Psoas muscle (tissue), 7 donors: ENCODE measurements at regions not wholly inside any gene's neighbourhood (a gene's known extent, or its start where the extent isn't known, plus 50 kb on each side); places are given as distances from the start of the nearest gene placed in this dataset.

Source experiments
- ATAC-seq, 4 donors: fragments of 200-7000 bp; cut with Tn5 transposase; one replicate each; pipeline ENCODE4 v1.9.1; 2020; ENCODE audit warnings: moderate library complexity in 3 of 4, mild to moderate bottlenecking in 2 of 4
- DNase-seq, 2 donors: peaks; one replicate each; pipeline ENCODE4 v3.0.0-alpha.2; 2020
- H3K27ac ChIP-seq: fragments of 200-600 bp; one replicate; pipeline ENCODE4 v1.8.0; 2022
- H3K27me3 ChIP-seq, 3 donors: fragments of 200-600 bp in 1 of 3; one replicate each; pipeline versions ENCODE4 v1.6.1 to v1.8.0; 2013 to 2022; ENCODE audit warnings: low read length in 2 of 3, mild to moderate bottlenecking in 2 of 3, moderate library complexity in 1 of 3; ENCODE audit not compliant: insufficient read depth in 3 of 3
- H3K36me3 ChIP-seq, 2 donors: fragments of 200-600 bp in 1 of 2; one replicate each; pipeline versions ENCODE4 v1.6.1 to v1.8.0; 2013 to 2022; ENCODE audit warnings: low read depth in 1 of 2, mild to moderate bottlenecking in 1 of 2, moderate library complexity in 1 of 2; ENCODE audit not compliant: insufficient read depth in 1 of 2
- H3K4me1 ChIP-seq: fragments of 200-600 bp; one replicate; pipeline ENCODE4 v1.8.0; 2022
- H3K4me3 ChIP-seq: fragments of 200-600 bp; one replicate; pipeline ENCODE4 v1.8.0; 2022; ENCODE audit warnings: mild to moderate bottlenecking
- H3K9me3 ChIP-seq: fragments of 200-600 bp; one replicate; pipeline ENCODE4 v1.8.0; 2022
- WGBS, 3 donors: extraction: QIAGEN DNeasy Blood & Tissue Kit; methylation state at CpG; one replicate each; pipeline versions ENCODE4 v1.1.6 to v1.1.7; 2013; 5-methylcytosine and 5-hydroxymethylcytosine counted together
- intact Hi-C, 2 donors: fragments of 100-400 bp; cut with DNase I; formaldehyde crosslinking; loops; one replicate each; pipeline versions ENCODE4 v1.11.0 to v1.14.2; 2022
- TF ChIP-seq, protein P1 (sequence below): fragments of 200-600 bp; IDR thresholded peaks from one replicate; pipeline ENCODE4 v1.8.0; 2022; ENCODE audit warnings: antibody characterized with exemption
- donor health status: healthy with polysubstance abuse.
- donor health status: DM: no; HTN: no; CAD: no; lungs with moderate emphysema.
- donor health status: Bipolar disorder and iron deficiency.
- donor health status: healthy.
- donor health status: DM: yes; HTN: yes; CAD: no.
- donor health status: DM: no; HTN: no; CAD: no.
- donor health status: DM: yes; HTN: yes; CAD: no.

DNA sequence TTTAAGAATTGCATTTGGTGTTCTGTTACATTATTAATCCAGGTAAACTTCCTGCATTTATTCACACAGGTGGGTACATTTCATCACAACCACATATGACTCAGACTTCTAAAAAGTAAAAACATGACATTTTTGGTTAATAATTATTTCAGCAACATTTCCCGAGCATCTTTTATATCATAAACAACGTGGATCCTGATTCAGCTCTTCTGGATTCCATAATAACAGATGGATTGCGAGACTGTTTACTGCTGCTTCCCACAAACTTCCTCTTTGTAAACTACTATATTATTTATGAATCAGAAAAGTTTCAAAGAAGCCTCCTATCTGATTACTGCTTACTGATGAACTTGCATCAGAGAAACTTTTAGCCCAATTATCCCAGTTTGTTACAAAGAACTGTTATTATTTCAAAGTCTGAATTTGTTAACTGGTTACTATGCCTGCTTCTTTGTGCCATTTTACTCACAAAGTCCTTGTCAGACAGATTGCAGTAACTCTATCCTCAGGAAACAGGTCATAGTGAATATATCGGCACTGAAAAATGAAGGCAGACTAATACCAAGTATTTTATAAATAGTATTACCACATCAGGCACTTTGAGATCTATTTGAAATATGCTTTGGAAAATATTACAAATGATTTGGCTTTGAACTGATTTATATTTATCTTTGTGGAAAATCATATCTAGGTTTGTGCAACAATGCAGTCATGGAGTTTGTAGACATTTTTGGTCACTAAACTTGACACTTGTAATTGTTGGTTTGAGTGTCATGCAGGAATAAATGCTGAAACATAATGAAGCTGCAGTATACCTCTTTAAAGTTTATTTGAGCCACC lies 511.6 kb downstream of the PLCL1 start:
- peaks cover 0 to 2% (median 0%) of the 10 kb centered on the region in 3 donors for H3K27me3 ChIP-seq
- TF ChIP-seq, protein P1, sequence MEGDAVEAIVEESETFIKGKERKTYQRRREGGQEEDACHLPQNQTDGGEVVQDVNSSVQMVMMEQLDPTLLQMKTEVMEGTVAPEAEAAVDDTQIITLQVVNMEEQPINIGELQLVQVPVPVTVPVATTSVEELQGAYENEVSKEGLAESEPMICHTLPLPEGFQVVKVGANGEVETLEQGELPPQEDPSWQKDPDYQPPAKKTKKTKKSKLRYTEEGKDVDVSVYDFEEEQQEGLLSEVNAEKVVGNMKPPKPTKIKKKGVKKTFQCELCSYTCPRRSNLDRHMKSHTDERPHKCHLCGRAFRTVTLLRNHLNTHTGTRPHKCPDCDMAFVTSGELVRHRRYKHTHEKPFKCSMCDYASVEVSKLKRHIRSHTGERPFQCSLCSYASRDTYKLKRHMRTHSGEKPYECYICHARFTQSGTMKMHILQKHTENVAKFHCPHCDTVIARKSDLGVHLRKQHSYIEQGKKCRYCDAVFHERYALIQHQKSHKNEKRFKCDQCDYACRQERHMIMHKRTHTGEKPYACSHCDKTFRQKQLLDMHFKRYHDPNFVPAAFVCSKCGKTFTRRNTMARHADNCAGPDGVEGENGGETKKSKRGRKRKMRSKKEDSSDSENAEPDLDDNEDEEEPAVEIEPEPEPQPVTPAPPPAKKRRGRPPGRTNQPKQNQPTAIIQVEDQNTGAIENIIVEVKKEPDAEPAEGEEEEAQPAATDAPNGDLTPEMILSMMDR, result no peak
- no peak overlapping the region for H3K27ac ChIP-seq
- no peaks in the 10 kb centered on the region for H3K4me1 ChIP-seq
- ATAC-seq, result no peak
- H3K4me3 ChIP-seq, result no peak overlapping the region
- intact Hi-C loops, result loop anchor here (5.0 to 10.0 kb wide), 2 partner anchors 1169 to 1171 kb away; no protein-coding TSS in a partner anchor
- no peak for DNase-seq
- no peaks in the 10 kb centered on the region for H3K36me3 ChIP-seq
- no peaks in the 10 kb centered on the region for H3K9me3 ChIP-seq
- WGBS, 3 donors, result 74 to 86% (median 83%) methylated on average over 4 of the region's 4 CpGs

GRCh38 chr2:198314559-198315153 lies 510.3 kb downstream of the PLCL1 start:
- ATAC-seq, result peak in 1 of 4 donors; percentile 59
- WGBS, 3 donors, result 11 to 12% (median 12%) methylated on average over 8 of the region's 8 CpGs

DNA sequence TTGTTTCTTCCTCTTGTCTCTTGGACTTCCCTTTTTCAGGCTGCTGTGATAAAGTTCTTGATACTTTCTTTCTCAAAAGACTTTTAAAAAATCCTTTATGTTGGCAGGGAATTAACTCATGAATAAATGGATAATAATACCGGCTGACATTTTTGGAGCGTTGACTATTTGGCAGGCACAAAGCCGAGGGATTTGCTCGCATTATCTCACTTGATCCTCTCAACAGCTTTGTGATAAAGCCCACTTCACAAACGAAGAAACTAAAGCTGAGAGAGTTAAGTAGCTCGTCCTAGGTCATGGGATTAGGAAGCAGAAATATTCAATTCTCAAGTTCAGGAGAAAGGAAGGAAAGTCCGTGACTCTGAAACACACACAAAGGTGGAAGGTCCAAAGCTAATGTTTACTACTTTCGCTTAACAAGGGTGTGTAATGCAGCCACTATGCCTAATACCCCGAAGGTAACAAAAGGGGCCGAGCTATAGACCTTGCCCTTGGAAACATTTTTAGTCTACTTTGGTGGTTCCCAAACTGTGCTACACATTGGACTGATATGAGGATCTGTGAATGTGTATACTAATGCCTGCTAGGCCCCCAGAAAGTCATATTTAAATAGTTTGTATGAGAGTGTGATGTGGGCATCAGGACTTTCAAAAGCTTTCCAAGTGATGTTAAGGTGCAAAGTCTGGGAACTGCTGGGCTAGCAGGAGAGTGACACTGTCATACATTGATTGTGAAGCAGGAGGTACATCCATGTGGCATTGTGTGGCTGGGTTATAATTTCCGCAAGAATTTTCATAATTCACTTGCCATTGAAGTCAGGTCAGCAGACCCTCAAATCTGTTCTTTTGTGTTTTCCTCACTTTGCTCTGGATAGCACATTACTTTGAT lies 508.4 kb downstream of the PLCL1 start:
- no peak for ATAC-seq
- no peak overlapping the region for H3K4me3 ChIP-seq
- TF ChIP-seq, protein P1, result no peak
- no peak for DNase-seq
- H3K36me3 ChIP-seq, result no peaks in the 10 kb centered on the region
- H3K4me1 ChIP-seq, result no peaks in the 10 kb centered on the region
- no peak overlapping the region for H3K27ac ChIP-seq
- H3K9me3 ChIP-seq, result no peaks in the 10 kb centered on the region
- WGBS, 3 donors, result 36 to 44% (median 42%) methylated on average over 11 of the region's 11 CpGs
- intact Hi-C loops, result loop anchor here (5.0 to 10.0 kb wide), 3 partner anchors 1172 to 1429 kb away; no protein-coding TSS in a partner anchor
- peaks cover 0 to 2% (median 0%) of the 10 kb centered on the region in 3 donors for H3K27me3 ChIP-seq

More at GRCh38 chr2:198314559-198315153, 510.3 kb downstream of the PLCL1 start:
- TF ChIP-seq, protein P1, result peak; percentile 58
- Histone ChIP-seq H3K36me3 (no peaks in the 10 kb centered on the region), H3K4me1 (no peaks in the 10 kb centered on the region), H3K27me3 (peaks cover 0 to 2% (median 0%) of the 10 kb centered on the region in 3 donors), H3K4me3 (no peak overlapping the region), H3K9me3 (no peaks in the 10 kb centered on the region), H3K27ac (no peak overlapping the region)
- intact Hi-C loops, result loop anchor here (5.0 to 10.0 kb wide), 4 partner anchors 1170 to 1428 kb away; no protein-coding TSS in a partner anchor
- no peak for DNase-seq

DNA sequence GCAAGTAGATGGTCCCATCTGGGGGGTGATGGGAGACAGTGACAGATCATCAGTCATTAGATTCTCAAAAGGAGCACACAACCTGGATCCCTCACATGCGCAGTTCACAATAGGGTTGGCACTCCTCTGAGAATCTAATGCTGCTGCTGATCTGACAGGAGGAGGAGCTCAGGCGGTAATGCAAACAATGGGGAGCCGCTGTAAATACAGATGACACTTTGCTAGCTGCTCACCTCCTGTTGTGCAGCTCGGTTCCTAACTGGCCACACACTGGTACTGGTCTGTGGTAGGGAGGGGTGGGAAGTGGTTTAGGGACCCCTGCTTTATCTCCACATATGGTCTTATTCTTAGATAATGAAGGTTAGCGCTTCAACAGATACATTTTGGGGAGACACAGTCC lies 506.6 kb downstream of the PLCL1 start:
- no peaks in the 10 kb centered on the region for H3K36me3 ChIP-seq
- ATAC-seq (no peak), DNase-seq (no peak)
- no peak overlapping the region for H3K27ac ChIP-seq
- peaks cover 0 to 4% (median 2%) of the 10 kb centered on the region in 3 donors for H3K27me3 ChIP-seq
- H3K9me3 ChIP-seq, result no peaks in the 10 kb centered on the region
- intact Hi-C loops, result loop anchor here (5.0 to 10.0 kb wide), 3 partner anchors 1174 to 1431 kb away; no protein-coding TSS in a partner anchor
- WGBS, 3 donors, result 76 to 88% (median 86%) methylated on average over 5 of the region's 5 CpGs
- no peak overlapping the region for H3K4me3 ChIP-seq
- TF ChIP-seq, protein P1, result no peak
- no peaks in the 10 kb centered on the region for H3K4me1 ChIP-seq
